ENCODE measurements at regions not wholly inside any gene's neighbourhood (a gene's known extent, or its start where the extent isn't known, plus 50 kb on each side); places are given as distances from the start of the nearest gene placed in this dataset.

- Histone ChIP-seq H3K4me3 (no peak overlapping the region), H3K9me3 (replicated peaks; ENCODE audit: control insufficient read depth, insufficient read depth, low read length) (no peaks in the 10 kb centered on the region), H3K27me3 (replicated peaks in 1 of 2; ENCODE audit: control insufficient read depth in 2 of 2, insufficient read depth in 2 of 2, low read length in 1 of 2) (no peaks in the 10 kb centered on the region), H3K27ac (ENCODE audit: control insufficient read depth, insufficient read depth) (no peak overlapping the region), H3K79me2 (ENCODE audit: control insufficient read depth, insufficient read depth, low read length) (no peaks in the 10 kb centered on the region), H4K20me1 (ENCODE audit: control insufficient read depth, insufficient read depth) (no peaks in the 10 kb centered on the region), H2AFZ (ENCODE audit: control insufficient read depth, low read depth, low read length) (no peak overlapping the region), H3K9ac (ENCODE audit: control insufficient read depth, insufficient read depth, low read length) (no peak overlapping the region), H3K4me1 (ENCODE audit: control insufficient read depth, insufficient read depth, low read length) (no peaks in the 10 kb centered on the region), H3K4me2 (ENCODE audit: control insufficient read depth, insufficient read depth) (no peak overlapping the region), H3K36me3 (ENCODE audit: control insufficient read depth in 2 of 2, insufficient read depth in 2 of 2, low read length in 1 of 2) (no peaks in the 10 kb centered on the region)
- in situ Hi-C loops (cut with MboI) (no loop called here), intact Hi-C loops (cut with micrococcal nuclease; ENCODE audit: unreplicated experiment) (no loop called here)
- 0% methylated on average over 1 of the region's 1 CpG for WGBS (ENCODE audit: insufficient coverage, insufficient replicate concordance, low lambda C conversion rate, missing lambda C conversion rate)
- no TSS peak for BruUV-seq (replicated peaks)
- SMC1A ChIA-PET (ENCODE audit: uncharacterized antibody, unreplicated experiment), result no interaction called here
- ATAC-seq (no peak), DNase-seq (ENCODE audit: low read depth, low spot score) (no peak), FAIRE-seq (no peak)
- POLR2A ChIA-PET, result no interaction called here
- no peak for TF ChIP-seq MXI1 (IDR thresholded peaks at IDR 0.05; ENCODE audit: low read depth, low read length)
- TF ChIP-seq ZZZ3 (IDR thresholded peaks at IDR 0.05; ENCODE audit: control insufficient read depth, insufficient read length, low read depth), result no peak
- TF ChIP-seq ZNF24 (IDR thresholded peaks at IDR 0.05), result no peak
- no peak for TF ChIP-seq CBFB (IDR thresholded peaks at IDR 0.05; ENCODE audit: low read depth)
- TF ChIP-seq SIX5 (IDR thresholded peaks at IDR 0.05; ENCODE audit: low read depth, low read length, severe bottlenecking), result no peak
- no peak for TF ChIP-seq YY1 (IDR thresholded peaks at IDR 0.05; ENCODE audit: low read depth, low read length)
- no peak for TF ChIP-seq HCFC1 (IDR thresholded peaks at IDR 0.05; ENCODE audit: low read length)
- no peak for TF ChIP-seq MTA2 (IDR thresholded peaks at IDR 0.05; ENCODE audit: low read depth)
- no peak for TF ChIP-seq NFYB (IDR thresholded peaks at IDR 0.05; ENCODE audit: insufficient read depth, low read depth, low read length)
- TF ChIP-seq PBX3 (IDR thresholded peaks at IDR 0.05; ENCODE audit: insufficient replicate concordance, low read depth, low read length), result no peak
- no peak for TF ChIP-seq ZNF274 (IDR thresholded peaks at IDR 0.05; ENCODE audit: insufficient read depth, insufficient read length)
- no peak for TF ChIP-seq ZNF622 (IDR thresholded peaks at IDR 0.05)
- TF ChIP-seq NR2C2 (IDR thresholded peaks at IDR 0.05; ENCODE audit: borderline replicate concordance, control insufficient read depth, insufficient read length, low read depth), result no peak
- no peak for TF ChIP-seq EZH2 (IDR thresholded peaks at IDR 0.05; ENCODE audit: borderline replicate concordance, control insufficient read depth, low read depth, low read length)
- TF ChIP-seq ZNF687 (IDR thresholded peaks at IDR 0.05), result no peak
- TF ChIP-seq PRDM15 (CRISPR knock-in tag; IDR thresholded peaks at IDR 0.05), result no peak
- CTCF ChIA-PET, result no interaction called here
- RAD21 ChIA-PET (ENCODE audit: unreplicated experiment), result interaction anchor here (1.3 kb wide), 1 partner anchor 10 kb away, joined by 3 read pairs; no protein-coding TSS in a partner anchor
Observed at GRCh38 chr4:126047114-126047513, 732.4 kb downstream of the FAT4 start.
